ENCODE measurements at regions not wholly inside any gene's neighbourhood (a gene's known extent, or its start where the extent isn't known, plus 50 kb on each side); places are given as distances from the start of the nearest gene placed in this dataset.

DNA sequence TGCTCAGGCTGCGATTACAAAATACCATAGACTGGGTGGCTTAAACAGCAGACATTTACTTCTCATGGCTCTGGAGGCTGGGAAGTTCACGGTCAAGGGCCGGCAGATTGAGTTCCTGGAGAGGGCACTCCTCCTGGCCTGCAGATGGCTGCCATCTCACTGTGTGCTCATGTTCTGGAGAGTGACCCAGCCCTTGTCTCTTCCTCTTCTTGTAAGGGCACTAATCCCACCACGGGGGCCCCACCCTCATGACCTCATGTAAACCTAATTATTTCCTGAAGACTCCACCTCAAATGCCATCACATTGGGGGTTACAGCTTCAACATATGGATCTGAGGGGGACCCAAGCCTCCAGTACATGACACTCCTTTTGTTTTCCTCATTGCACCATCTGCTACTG, 56.0 kb upstream of the CLDN10 start:
- Histone ChIP-seq H3K36me3 (ENCODE audit: control insufficient read depth, insufficient read depth, low read length) (no peaks in the 10 kb centered on the region), H3K4me1 (ENCODE audit: control insufficient read depth, insufficient read depth, low read length) (no peaks in the 10 kb centered on the region; the same call in 1 of the 2 replicates), H3K9me3 (ENCODE audit: control insufficient read depth, insufficient read depth, low read length) (no peaks in the 10 kb centered on the region), H3K27me3 (ENCODE audit: control insufficient read depth, insufficient read depth, low read length) (no peaks in the 10 kb centered on the region), H3K27ac (ENCODE audit: low read length) (no peak overlapping the region), H3K4me3 (ENCODE audit: low read length) (no peak overlapping the region)
- DNase-seq (ENCODE audit: low read depth, low spot score), result no peak
- WGBS (ENCODE audit: insufficient coverage, insufficient read length), result no CpG with 5 or more reads among the region's 4 CpGs

- Histone ChIP-seq H3K4me3 (ENCODE audit: low read length) (no peak overlapping the region), H3K27ac (ENCODE audit: low read length) (no peak overlapping the region), H3K9me3 (ENCODE audit: control insufficient read depth, insufficient read depth, low read length) (no peaks in the 10 kb centered on the region), H3K27me3 (ENCODE audit: control insufficient read depth, insufficient read depth, low read length) (no peaks in the 10 kb centered on the region), H3K36me3 (ENCODE audit: control insufficient read depth, insufficient read depth, low read length) (no peaks in the 10 kb centered on the region), H3K4me1 (ENCODE audit: control insufficient read depth, insufficient read depth, low read length) (no peaks in the 10 kb centered on the region; the same call in 1 of the 2 replicates)
- no CpG with 5 or more reads among the region's 3 CpGs for WGBS (ENCODE audit: insufficient coverage, insufficient read length)
- no peak for DNase-seq (ENCODE audit: low read depth, low spot score)
These were observed 55.1 kb upstream of the CLDN10 start for GRCh38 chr13:95497381-95497807.

GRCh38 chr13:95498886-95499285, 53.6 kb upstream of the CLDN10 start:
- H3K4me3 ChIP-seq (ENCODE audit: low read length), result no peak overlapping the region
- WGBS (ENCODE audit: insufficient coverage, insufficient read length), result no CpG with 5 or more reads among the region's 8 CpGs
- H3K27me3 ChIP-seq (ENCODE audit: control insufficient read depth, insufficient read depth, low read length), result no peaks in the 10 kb centered on the region
- H3K27ac ChIP-seq (ENCODE audit: low read length), result no peak overlapping the region
- no peaks in the 10 kb centered on the region for H3K9me3 ChIP-seq (ENCODE audit: control insufficient read depth, insufficient read depth, low read length)
- no peaks in the 10 kb centered on the region for H3K4me1 ChIP-seq (ENCODE audit: control insufficient read depth, insufficient read depth, low read length)
- DNase-seq (ENCODE audit: low read depth, low spot score), result no peak
- H3K36me3 ChIP-seq (ENCODE audit: control insufficient read depth, insufficient read depth, low read length), result no peaks in the 10 kb centered on the region

GRCh38 chr13:95499811-95500712, 52.5 kb upstream of the CLDN10 start:
- DNase-seq (ENCODE audit: low read depth, low spot score), result no peak
- no peaks in the 10 kb centered on the region for H3K9me3 ChIP-seq (ENCODE audit: control insufficient read depth, insufficient read depth, low read length)
- no peaks in the 10 kb centered on the region for H3K4me1 ChIP-seq (ENCODE audit: control insufficient read depth, insufficient read depth, low read length)
- H3K4me3 ChIP-seq (ENCODE audit: low read length), result no peak overlapping the region
- no peaks in the 10 kb centered on the region for H3K27me3 ChIP-seq (ENCODE audit: control insufficient read depth, insufficient read depth, low read length)
- no CpG with 5 or more reads among the region's 6 CpGs for WGBS (ENCODE audit: insufficient coverage, insufficient read length)
- no peaks in the 10 kb centered on the region for H3K36me3 ChIP-seq (ENCODE audit: control insufficient read depth, insufficient read depth, low read length)
- no peak overlapping the region for H3K27ac ChIP-seq (ENCODE audit: low read length)

DNA sequence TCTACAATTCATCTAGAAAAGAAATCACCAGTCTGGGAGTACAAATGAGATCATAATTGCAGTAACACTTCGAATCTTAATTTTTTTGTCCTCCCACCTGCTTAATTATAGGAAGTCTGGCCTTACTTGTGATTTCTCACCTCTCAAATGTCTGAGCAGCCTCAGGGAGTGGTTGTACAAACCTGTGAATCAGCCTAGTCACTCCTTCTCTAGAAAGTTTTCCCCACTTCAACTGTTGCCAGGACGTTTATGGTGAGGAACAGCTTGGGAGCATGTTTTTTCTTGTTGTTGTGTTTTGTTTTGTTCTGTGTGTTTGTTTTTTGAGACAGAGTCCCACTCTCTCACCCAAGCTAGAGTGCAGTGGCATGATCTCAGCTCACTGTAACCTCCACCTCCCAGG, 50.3 kb upstream of the CLDN10 start:
- Histone ChIP-seq H3K4me3 (ENCODE audit: low read length) (no peak overlapping the region), H3K36me3 (ENCODE audit: control insufficient read depth, insufficient read depth, low read length) (no peaks in the 10 kb centered on the region), H3K27me3 (ENCODE audit: control insufficient read depth, insufficient read depth, low read length) (no peaks in the 10 kb centered on the region), H3K27ac (ENCODE audit: low read length) (no peak overlapping the region), H3K9me3 (ENCODE audit: control insufficient read depth, insufficient read depth, low read length) (no peaks in the 10 kb centered on the region), H3K4me1 (ENCODE audit: control insufficient read depth, insufficient read depth, low read length) (no peaks in the 10 kb centered on the region)
- WGBS (ENCODE audit: insufficient coverage, insufficient read length), result no CpG with 5 or more reads among the region's 2 CpGs
- DNase-seq (ENCODE audit: low read depth, low spot score), result no peak
